GM11168 (cell line): ENCODE measurements at regions not wholly inside any gene's neighbourhood (a gene's known extent, or its start where the extent isn't known, plus 50 kb on each side); places are given as distances from the start of the nearest gene placed in this dataset.

Source experiments
- in situ Hi-C: fragments of 300-500 bp; cut with MboI; formaldehyde crosslinking; loops from one replicate; pipeline ENCODE4 v1.12.0; 2022; ENCODE audit warnings: low sequenced_read_pairs; ENCODE audit not compliant: unreplicated experiment

GRCh38 chr7:51772190-51772589 lies 455.6 kb upstream of the COBL start:
- in situ Hi-C loops = no loop called here

- in situ Hi-C loops = no loop called here
Observed at GRCh38 chr7:51764976-51765375, 448.4 kb upstream of the COBL start.

- in situ Hi-C loops = no loop called here
Observed at GRCh38 chr7:51759985-51760384, 443.4 kb upstream of the COBL start.

GRCh38 chr7:51757960-51758359 lies 441.4 kb upstream of the COBL start:
- in situ Hi-C loops = no loop called here

- in situ Hi-C loops = no loop called here
Observed at GRCh38 chr7:51732951-51733350, 416.3 kb upstream of the COBL start.

GRCh38 chr7:51732116-51732515 lies 415.5 kb upstream of the COBL start:
- in situ Hi-C loops = no loop called here

GRCh38 chr7:51731075-51731474 lies 414.5 kb upstream of the COBL start:
- in situ Hi-C loops = no loop called here

- in situ Hi-C loops = no loop called here
Observed at GRCh38 chr7:51727441-51727840, 410.8 kb upstream of the COBL start.

- in situ Hi-C loops = no loop called here
Observed at GRCh38 chr7:51706851-51707250, 390.2 kb upstream of the COBL start.

GRCh38 chr7:51705701-51706100 lies 389.1 kb upstream of the COBL start:
- in situ Hi-C loops = no loop called here

- in situ Hi-C loops = no loop called here
Observed at GRCh38 chr7:51702673-51703072, 386.1 kb upstream of the COBL start.

GRCh38 chr7:51701935-51702334 lies 385.3 kb upstream of the COBL start:
- in situ Hi-C loops = no loop called here

GRCh38 chr7:51700593-51701215 lies 384.1 kb upstream of the COBL start:
- in situ Hi-C loops = no loop called here

GRCh38 chr7:51693258-51693657 lies 376.6 kb upstream of the COBL start:
- in situ Hi-C loops = no loop called here

- in situ Hi-C loops = no loop called here
Observed at GRCh38 chr7:51689547-51689946, 372.9 kb upstream of the COBL start.

- in situ Hi-C loops = no loop called here
Observed at GRCh38 chr7:51685794-51686193, 369.2 kb upstream of the COBL start.

GRCh38 chr7:51680594-51681399 lies 364.2 kb upstream of the COBL start:
- in situ Hi-C loops = no loop called here

- in situ Hi-C loops = no loop called here
Observed at GRCh38 chr7:51679358-51679757, 362.7 kb upstream of the COBL start.

- in situ Hi-C loops = no loop called here
Observed at GRCh38 chr7:51666751-51667150, 350.1 kb upstream of the COBL start.

- in situ Hi-C loops = no loop called here
Observed at GRCh38 chr7:51666266-51666665, 349.7 kb upstream of the COBL start.

- in situ Hi-C loops = no loop called here
Observed at GRCh38 chr7:51665045-51665780, 348.6 kb upstream of the COBL start.
